GM19351 (cell line): ENCODE measurements at regions not wholly inside any gene's neighbourhood (a gene's known extent, or its start where the extent isn't known, plus 50 kb on each side); places are given as distances from the start of the nearest gene placed in this dataset.
"Not testable (repeated sequence)": the region's sequence is repeated elsewhere in the genome, so short reads cannot be mapped to it uniquely, and the experiment has no call there.

Source experiments
- ATAC-seq: cut with Tn5 transposase; IDR thresholded peaks from one replicate; pipeline ENCODE4 v1.9.1; 2021; ENCODE audit warnings: mild to moderate bottlenecking, moderate library complexity; ENCODE audit not compliant: unreplicated experiment

GRCh38 chrX:128805236-128805635, 718.1 kb downstream of the SMARCA1 start:
- ATAC-seq, result no peak

GRCh38 chrX:128804828-128805227, 718.5 kb downstream of the SMARCA1 start:
- ATAC-seq, result no peak

GRCh38 chrX:128800138-128800537, 723.2 kb downstream of the SMARCA1 start:
- no peak for ATAC-seq

GRCh38 chrX:128783139-128783538, 730.9 kb upstream of the ACTRT1 start:
- ATAC-seq, result not testable (repeated sequence)

- ATAC-seq, result peak; percentile 54
These were observed 729.3 kb upstream of the ACTRT1 start for GRCh38 chrX:128781506-128781905.

GRCh38 chrX:128780934-128781333, 728.7 kb upstream of the ACTRT1 start:
- no peak for ATAC-seq

- no peak for ATAC-seq
These were observed 717.3 kb upstream of the ACTRT1 start for GRCh38 chrX:128769495-128769894.

- ATAC-seq, result no peak
These were observed 707.5 kb upstream of the ACTRT1 start for GRCh38 chrX:128759745-128760144.

GRCh38 chrX:128759177-128759576, 707.0 kb upstream of the ACTRT1 start:
- ATAC-seq, result no peak

- ATAC-seq, result no peak
These were observed 701.9 kb upstream of the ACTRT1 start for GRCh38 chrX:128754130-128754529.

GRCh38 chrX:128739539-128739938, 687.3 kb upstream of the ACTRT1 start:
- no peak for ATAC-seq

- no peak for ATAC-seq
These were observed 676.7 kb upstream of the ACTRT1 start for GRCh38 chrX:128728943-128729342.

GRCh38 chrX:128717635-128718578, 665.7 kb upstream of the ACTRT1 start:
- no peak for ATAC-seq

- no peak for ATAC-seq
These were observed 662.2 kb upstream of the ACTRT1 start for GRCh38 chrX:128714425-128714824.

GRCh38 chrX:128699716-128700285, 647.6 kb upstream of the ACTRT1 start:
- ATAC-seq, result no peak

GRCh38 chrX:128698573-128699181, 646.5 kb upstream of the ACTRT1 start:
- no peak for ATAC-seq

- no peak for ATAC-seq
These were observed 639.7 kb upstream of the ACTRT1 start for GRCh38 chrX:128691872-128692271.

- no peak for ATAC-seq
These were observed 633.2 kb upstream of the ACTRT1 start for GRCh38 chrX:128685387-128685786.

- ATAC-seq, result no peak
These were observed 624.4 kb upstream of the ACTRT1 start for GRCh38 chrX:128676651-128677050.

GRCh38 chrX:128674326-128675086, 622.3 kb upstream of the ACTRT1 start:
- not testable (repeated sequence) for ATAC-seq

- no peak for ATAC-seq
These were observed 612.0 kb upstream of the ACTRT1 start for GRCh38 chrX:128664211-128664610.
